ENCODE measurements at regions not wholly inside any gene's neighbourhood (a gene's known extent, or its start where the extent isn't known, plus 50 kb on each side); places are given as distances from the start of the nearest gene placed in this dataset.

DNA sequence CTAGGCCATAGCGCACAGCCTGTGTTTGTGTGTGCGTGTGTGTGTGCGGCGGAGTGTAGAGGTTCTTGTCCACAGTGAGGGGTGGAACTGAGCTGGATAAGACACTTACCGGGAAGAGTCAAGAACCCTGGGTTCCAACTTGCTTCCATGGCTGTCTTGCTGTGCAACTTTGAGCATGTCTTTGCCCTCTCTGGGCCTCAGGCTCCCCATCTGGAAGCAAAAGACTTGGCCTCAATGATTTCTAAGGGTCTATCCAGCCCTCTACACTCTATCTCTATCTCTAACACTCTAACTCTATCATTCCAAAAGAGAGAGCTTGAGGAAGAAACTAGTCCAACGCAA lies 121.3 kb upstream of the PJA1 start:
- Histone ChIP-seq H3K4me2 (ENCODE audit: insufficient read depth, low read length) (peak overlapping the region; percentile 60), H3K4me3 (ENCODE audit: low read depth in 1 of 2, low read length in 2 of 2) (peak overlapping the region in 1 of 2 experiments; percentile 46; a peak in 1 of 4 replicates), H4K20me1 (ENCODE audit: insufficient read depth, low read length) (no peaks in the 10 kb centered on the region), H2AFZ (ENCODE audit: low read depth, low read length) (peak overlapping the region; percentile 49; the same call in 1 of the 2 replicates), H3K79me2 (ENCODE audit: insufficient read depth, low read length) (no peaks in the 10 kb centered on the region), H3K9me3 (ENCODE audit: insufficient read depth, low read length, severe bottlenecking) (no peaks in the 10 kb centered on the region), H3K27me3 (ENCODE audit: insufficient read depth, low read length, poor library complexity) (no peaks in the 10 kb centered on the region), H3K36me3 (ENCODE audit: insufficient read depth, low read length) (no peaks in the 10 kb centered on the region), H3K27ac (ENCODE audit: low read length) (no peak overlapping the region), H3K9ac (ENCODE audit: low read depth, low read length) (peak overlapping the region; percentile 33), H3K4me1 (ENCODE audit: insufficient read depth, low read length) (peaks cover 12% of the 10 kb centered on the region)
- no peak for TF ChIP-seq EZH2 (IDR thresholded peaks at IDR 0.05; ENCODE audit: borderline replicate concordance, low read depth, low read length, severe bottlenecking)
- TF ChIP-seq, protein P1, sequence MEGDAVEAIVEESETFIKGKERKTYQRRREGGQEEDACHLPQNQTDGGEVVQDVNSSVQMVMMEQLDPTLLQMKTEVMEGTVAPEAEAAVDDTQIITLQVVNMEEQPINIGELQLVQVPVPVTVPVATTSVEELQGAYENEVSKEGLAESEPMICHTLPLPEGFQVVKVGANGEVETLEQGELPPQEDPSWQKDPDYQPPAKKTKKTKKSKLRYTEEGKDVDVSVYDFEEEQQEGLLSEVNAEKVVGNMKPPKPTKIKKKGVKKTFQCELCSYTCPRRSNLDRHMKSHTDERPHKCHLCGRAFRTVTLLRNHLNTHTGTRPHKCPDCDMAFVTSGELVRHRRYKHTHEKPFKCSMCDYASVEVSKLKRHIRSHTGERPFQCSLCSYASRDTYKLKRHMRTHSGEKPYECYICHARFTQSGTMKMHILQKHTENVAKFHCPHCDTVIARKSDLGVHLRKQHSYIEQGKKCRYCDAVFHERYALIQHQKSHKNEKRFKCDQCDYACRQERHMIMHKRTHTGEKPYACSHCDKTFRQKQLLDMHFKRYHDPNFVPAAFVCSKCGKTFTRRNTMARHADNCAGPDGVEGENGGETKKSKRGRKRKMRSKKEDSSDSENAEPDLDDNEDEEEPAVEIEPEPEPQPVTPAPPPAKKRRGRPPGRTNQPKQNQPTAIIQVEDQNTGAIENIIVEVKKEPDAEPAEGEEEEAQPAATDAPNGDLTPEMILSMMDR (IDR thresholded peaks at IDR 0.05; ENCODE audit: borderline replicate concordance, extremely low read depth, low read length, poor library complexity, severe bottlenecking): no peak
- 0 out of 3 replicates have a peak, but pooled peaks have one; percentile 19 for ATAC-seq (ENCODE audit: insufficient read depth, low read depth)
- no peak for DNase-seq

DNA sequence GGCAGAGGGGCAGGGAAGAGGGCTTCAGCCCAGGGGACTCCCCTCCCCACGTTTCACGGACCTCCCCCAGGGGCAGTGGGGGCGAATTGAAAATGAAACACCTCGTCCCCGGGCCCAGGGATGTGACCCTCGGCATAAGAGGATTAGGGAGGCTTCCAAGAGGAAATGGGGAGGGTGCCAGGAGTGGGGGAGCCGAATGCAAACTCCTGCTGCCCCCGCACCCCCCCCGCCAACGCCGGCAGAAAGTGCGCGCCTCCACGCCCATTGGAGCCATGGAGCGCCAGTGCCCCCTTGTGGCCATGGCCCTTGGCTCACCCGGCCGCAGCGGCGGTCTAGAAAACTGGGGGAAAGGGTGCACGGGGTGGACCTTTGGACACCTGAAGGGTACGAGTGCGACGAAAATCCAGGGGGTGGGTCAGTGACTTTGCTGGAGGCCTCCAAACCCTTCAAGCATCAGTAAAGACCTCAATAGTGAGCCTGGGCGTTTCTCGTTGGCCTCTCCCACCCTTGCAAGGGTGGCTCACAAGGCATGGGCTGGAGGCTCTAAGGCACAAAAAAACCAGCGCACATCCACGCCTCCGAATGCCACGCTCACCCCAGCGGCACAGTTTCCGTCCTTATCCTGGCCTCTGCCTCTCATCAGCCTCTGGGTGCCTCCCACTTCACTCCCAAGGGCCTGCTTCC lies 120.8 kb upstream of the PJA1 start:
- ATAC-seq (ENCODE audit: insufficient read depth, low read depth): peak; percentile 89

DNA sequence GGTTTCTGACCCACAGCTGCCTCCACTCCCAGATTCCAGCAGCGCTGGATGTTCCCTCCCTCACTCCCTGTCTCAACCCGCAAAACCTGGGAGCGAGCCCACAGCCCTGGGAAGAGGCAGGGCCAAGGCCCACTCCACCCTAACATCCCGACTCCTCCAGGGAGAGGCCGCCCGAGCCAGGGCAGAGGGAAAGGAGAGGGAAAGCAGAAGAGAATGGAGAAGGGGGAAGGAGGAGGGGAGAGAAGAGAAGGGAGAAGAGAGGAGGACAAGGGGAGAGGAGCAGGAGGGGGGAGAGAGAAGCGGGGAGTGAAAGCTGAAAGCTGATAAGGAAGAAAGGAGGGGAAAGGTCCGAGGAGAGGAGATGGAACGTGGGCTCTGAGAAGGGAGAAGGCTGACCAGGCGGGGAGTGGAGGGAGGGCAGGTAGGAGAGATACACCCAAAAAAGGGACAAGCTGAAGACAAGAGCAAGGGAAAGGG lies 120.2 kb upstream of the PJA1 start:
- Histone ChIP-seq H3K4me2 (ENCODE audit: insufficient read depth, low read length) (peak overlapping the region; percentile 60), H3K27ac (ENCODE audit: low read length) (no peak overlapping the region), H3K9ac (ENCODE audit: low read depth, low read length) (peak overlapping the region; percentile 33; the same call in 1 of the 2 replicates), H2AFZ (ENCODE audit: low read depth, low read length) (peak overlapping the region; percentile 67), H3K9me3 (ENCODE audit: insufficient read depth, low read length, severe bottlenecking) (no peaks in the 10 kb centered on the region), H3K27me3 (ENCODE audit: insufficient read depth, low read length, poor library complexity) (no peaks in the 10 kb centered on the region), H3K79me2 (ENCODE audit: insufficient read depth, low read length) (no peaks in the 10 kb centered on the region), H3K4me3 (ENCODE audit: low read depth in 1 of 2, low read length in 2 of 2) (peak overlapping the region in 1 of 2 experiments; percentile 46; a peak in 2 of 4 replicates), H3K4me1 (ENCODE audit: insufficient read depth, low read length) (peaks cover 12% of the 10 kb centered on the region), H4K20me1 (ENCODE audit: insufficient read depth, low read length) (no peaks in the 10 kb centered on the region), H3K36me3 (ENCODE audit: insufficient read depth, low read length) (no peaks in the 10 kb centered on the region)
- ATAC-seq (ENCODE audit: insufficient read depth, low read depth) (0 out of 3 replicates have a peak, but pooled peaks have one; percentile 9), DNase-seq (no peak)
- no peak for TF ChIP-seq EZH2 (IDR thresholded peaks at IDR 0.05; ENCODE audit: borderline replicate concordance, low read depth, low read length, severe bottlenecking)
- TF ChIP-seq, protein P1 (IDR thresholded peaks at IDR 0.05; ENCODE audit: borderline replicate concordance, extremely low read depth, low read length, poor library complexity, severe bottlenecking): no peak

More for the DNA sequence above, 120.8 kb upstream of the PJA1 start:
- H3K4me1 ChIP-seq (ENCODE audit: insufficient read depth, low read length): peaks cover 12% of the 10 kb centered on the region
- peak overlapping the region; percentile 33 for H3K9ac ChIP-seq (ENCODE audit: low read depth, low read length)
- TF ChIP-seq, protein P1 (IDR thresholded peaks at IDR 0.05; ENCODE audit: borderline replicate concordance, extremely low read depth, low read length, poor library complexity, severe bottlenecking): peak; percentile 80
- no peak for TF ChIP-seq EZH2 (IDR thresholded peaks at IDR 0.05; ENCODE audit: borderline replicate concordance, low read depth, low read length, severe bottlenecking)
- peak overlapping the region; percentile 60 for H3K4me2 ChIP-seq (ENCODE audit: insufficient read depth, low read length)
- H2AFZ ChIP-seq (ENCODE audit: low read depth, low read length): peak overlapping the region; percentile 67
- H3K27ac ChIP-seq (ENCODE audit: low read length): no peak overlapping the region
- H3K9me3 ChIP-seq (ENCODE audit: insufficient read depth, low read length, severe bottlenecking): no peaks in the 10 kb centered on the region
- no peaks in the 10 kb centered on the region for H3K27me3 ChIP-seq (ENCODE audit: insufficient read depth, low read length, poor library complexity)
- no peaks in the 10 kb centered on the region for H3K79me2 ChIP-seq (ENCODE audit: insufficient read depth, low read length)
- no peaks in the 10 kb centered on the region for H4K20me1 ChIP-seq (ENCODE audit: insufficient read depth, low read length)
- H3K36me3 ChIP-seq (ENCODE audit: insufficient read depth, low read length): no peaks in the 10 kb centered on the region
- peak overlapping the region in 1 of 2 experiments; percentile 46; a peak in 2 of 4 replicates for H3K4me3 ChIP-seq (ENCODE audit: low read depth in 1 of 2, low read length in 2 of 2)
- DNase-seq: peak; percentile 55
